ENCODE measurements at regions not wholly inside any gene's neighbourhood (a gene's known extent, or its start where the extent isn't known, plus 50 kb on each side); places are given as distances from the start of the nearest gene placed in this dataset.

- CTCF ChIA-PET, result no interaction called here
Observed at GRCh38 chr7:132677918-132678317, 101.6 kb upstream of the PLXNA4 start.

GRCh38 chr7:132672200-132672990 lies 96.1 kb upstream of the PLXNA4 start:
- peaks cover 62% of the 10 kb centered on the region for H3K27me3 Mint-ChIP-seq (ENCODE audit: unreplicated experiment)
- CTCF ChIA-PET, result no interaction called here
- no peaks in the 10 kb centered on the region for H3K4me1 Mint-ChIP-seq (ENCODE audit: low read depth, unreplicated experiment)
- H3K9me3 Mint-ChIP-seq (ENCODE audit: low read depth, unreplicated experiment), result peaks cover 2% of the 10 kb centered on the region
- H3K36me3 Mint-ChIP-seq (ENCODE audit: insufficient read depth, unreplicated experiment), result no peaks in the 10 kb centered on the region
- no peak for DNase-seq
- no peak overlapping the region for H3K4me3 Mint-ChIP-seq (ENCODE audit: low read depth, unreplicated experiment)
- no peak overlapping the region for H3K27ac Mint-ChIP-seq (ENCODE audit: unreplicated experiment)
- intact Hi-C loops (cut with micrococcal nuclease; ENCODE audit: unreplicated experiment), result no loop called here
- no peak for TF ChIP-seq CTCF (IDR thresholded peaks at IDR 0.05; ENCODE audit: unreplicated experiment)
- no TSS peak for BruUV-seq (replicated peaks)

More at GRCh38 chr7:132677918-132678317, 101.6 kb upstream of the PLXNA4 start:
- intact Hi-C loops (cut with micrococcal nuclease; ENCODE audit: unreplicated experiment), result no loop called here
- no peak for DNase-seq
- Mint-ChIP-seq H3K9me3 (ENCODE audit: low read depth, unreplicated experiment) (no peaks in the 10 kb centered on the region), H3K27ac (ENCODE audit: unreplicated experiment) (no peak overlapping the region), H3K36me3 (ENCODE audit: insufficient read depth, unreplicated experiment) (no peaks in the 10 kb centered on the region), H3K4me3 (ENCODE audit: low read depth, unreplicated experiment) (no peak overlapping the region), H3K4me1 (ENCODE audit: low read depth, unreplicated experiment) (no peaks in the 10 kb centered on the region), H3K27me3 (ENCODE audit: unreplicated experiment) (peaks cover 56% of the 10 kb centered on the region)
- TF ChIP-seq CTCF (IDR thresholded peaks at IDR 0.05; ENCODE audit: unreplicated experiment), result no peak
- BruUV-seq (replicated peaks), result no TSS peak

GRCh38 chr7:132666774-132667172 lies 90.5 kb upstream of the PLXNA4 start:
- peaks cover 44% of the 10 kb centered on the region for H3K27me3 Mint-ChIP-seq (ENCODE audit: unreplicated experiment)
- no peak for DNase-seq
- intact Hi-C loops (cut with micrococcal nuclease; ENCODE audit: unreplicated experiment), result no loop called here
- H3K4me1 Mint-ChIP-seq (ENCODE audit: low read depth, unreplicated experiment), result peaks cover 8% of the 10 kb centered on the region
- CTCF ChIA-PET, result no interaction called here
- no peaks in the 10 kb centered on the region for H3K36me3 Mint-ChIP-seq (ENCODE audit: insufficient read depth, unreplicated experiment)
- TF ChIP-seq CTCF (IDR thresholded peaks at IDR 0.05; ENCODE audit: unreplicated experiment), result no peak
- no TSS peak for BruUV-seq (replicated peaks)
- peaks cover 4% of the 10 kb centered on the region for H3K9me3 Mint-ChIP-seq (ENCODE audit: low read depth, unreplicated experiment)
- H3K4me3 Mint-ChIP-seq (ENCODE audit: low read depth, unreplicated experiment), result no peak overlapping the region
- H3K27ac Mint-ChIP-seq (ENCODE audit: unreplicated experiment), result no peak overlapping the region

- intact Hi-C loops (cut with micrococcal nuclease; ENCODE audit: unreplicated experiment), result no loop called here
- no peak overlapping the region for H3K4me3 Mint-ChIP-seq (ENCODE audit: low read depth, unreplicated experiment)
- peaks cover 4% of the 10 kb centered on the region for H3K9me3 Mint-ChIP-seq (ENCODE audit: low read depth, unreplicated experiment)
- peaks cover 8% of the 10 kb centered on the region for H3K4me1 Mint-ChIP-seq (ENCODE audit: low read depth, unreplicated experiment)
- no peak for TF ChIP-seq CTCF (IDR thresholded peaks at IDR 0.05; ENCODE audit: unreplicated experiment)
- CTCF ChIA-PET, result no interaction called here
- BruUV-seq (replicated peaks), result no TSS peak
- H3K36me3 Mint-ChIP-seq (ENCODE audit: insufficient read depth, unreplicated experiment), result no peaks in the 10 kb centered on the region
- no peak overlapping the region for H3K27ac Mint-ChIP-seq (ENCODE audit: unreplicated experiment)
- peaks cover 44% of the 10 kb centered on the region for H3K27me3 Mint-ChIP-seq (ENCODE audit: unreplicated experiment)
- no peak for DNase-seq
Observed at GRCh38 chr7:132666071-132666773, 90.0 kb upstream of the PLXNA4 start.

Measured in Calu3 (cell line).